ENCODE measurements at regions not wholly inside any gene's neighbourhood (a gene's known extent, or its start where the extent isn't known, plus 50 kb on each side); places are given as distances from the start of the nearest gene placed in this dataset.

DNA sequence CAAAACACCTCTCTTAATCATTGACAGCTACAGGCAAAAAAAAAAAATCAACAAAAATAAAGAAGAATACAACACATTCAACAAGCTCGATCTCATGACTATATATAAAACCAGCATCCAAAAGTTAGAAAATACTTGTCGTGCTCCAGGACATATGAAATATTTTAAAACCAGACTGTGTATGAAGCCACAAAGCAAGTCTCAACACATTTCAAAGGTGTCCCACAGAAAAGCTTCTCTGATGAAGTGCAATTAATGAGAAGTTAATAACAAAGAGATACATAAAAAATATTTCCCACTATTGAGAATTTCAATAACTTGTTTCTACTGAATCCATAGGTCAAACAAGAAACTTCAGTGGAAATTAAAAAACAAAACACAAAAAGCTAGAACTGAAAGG lies 178.7 kb downstream of the PLK2 start:
- TF ChIP-seq, protein P1, sequence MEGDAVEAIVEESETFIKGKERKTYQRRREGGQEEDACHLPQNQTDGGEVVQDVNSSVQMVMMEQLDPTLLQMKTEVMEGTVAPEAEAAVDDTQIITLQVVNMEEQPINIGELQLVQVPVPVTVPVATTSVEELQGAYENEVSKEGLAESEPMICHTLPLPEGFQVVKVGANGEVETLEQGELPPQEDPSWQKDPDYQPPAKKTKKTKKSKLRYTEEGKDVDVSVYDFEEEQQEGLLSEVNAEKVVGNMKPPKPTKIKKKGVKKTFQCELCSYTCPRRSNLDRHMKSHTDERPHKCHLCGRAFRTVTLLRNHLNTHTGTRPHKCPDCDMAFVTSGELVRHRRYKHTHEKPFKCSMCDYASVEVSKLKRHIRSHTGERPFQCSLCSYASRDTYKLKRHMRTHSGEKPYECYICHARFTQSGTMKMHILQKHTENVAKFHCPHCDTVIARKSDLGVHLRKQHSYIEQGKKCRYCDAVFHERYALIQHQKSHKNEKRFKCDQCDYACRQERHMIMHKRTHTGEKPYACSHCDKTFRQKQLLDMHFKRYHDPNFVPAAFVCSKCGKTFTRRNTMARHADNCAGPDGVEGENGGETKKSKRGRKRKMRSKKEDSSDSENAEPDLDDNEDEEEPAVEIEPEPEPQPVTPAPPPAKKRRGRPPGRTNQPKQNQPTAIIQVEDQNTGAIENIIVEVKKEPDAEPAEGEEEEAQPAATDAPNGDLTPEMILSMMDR (conservative IDR thresholded peaks at IDR 0.05): no peak
- TF ChIP-seq ZFX (IDR thresholded peaks at IDR 0.05): no peak
